Stimulated activated CD4-positive, alpha-beta T cell treated with anti-CD3 and anti-CD28 coated beads, Interleukin-1b, Interleukin-23, amount 100 ng/mL, for 24 hours (primary cell): ENCODE measurements at regions not wholly inside any gene's neighbourhood (a gene's known extent, or its start where the extent isn't known, plus 50 kb on each side); places are given as distances from the start of the nearest gene placed in this dataset.
"Not testable (repeated sequence)": the region's sequence is repeated elsewhere in the genome, so short reads cannot be mapped to it uniquely, and the experiment has no call there.

Experiments used
- DNase-seq, 4 experiments: peaks; one replicate each; pipeline ENCODE4 v3.0.0-alpha.2; 2020; ENCODE audit warnings: low read depth in 4 of 4, low spot score in 1 of 4

- no peak for DNase-seq
Measured at GRCh38 chrX:38937926-38938325, 136.7 kb downstream of the MID1IP1 start.

DNA sequence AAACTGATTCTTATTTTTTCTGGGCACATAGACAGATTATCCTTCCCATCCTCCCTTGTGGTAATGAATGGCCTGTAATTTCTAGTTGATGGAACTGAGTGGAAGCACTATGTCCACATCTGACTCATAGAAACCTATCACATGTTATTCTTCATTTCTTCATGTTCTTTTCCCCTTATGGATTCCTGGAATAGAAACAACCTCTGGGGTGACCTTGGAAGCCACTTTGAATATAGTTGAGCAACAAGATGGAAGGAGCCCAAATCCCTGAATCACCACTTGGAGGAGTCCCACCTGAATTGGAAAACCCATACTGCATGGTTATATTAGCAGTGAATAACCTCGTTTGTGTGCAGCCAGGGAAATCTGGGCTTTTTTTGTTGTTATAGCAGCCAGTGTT, 137.8 kb downstream of the MID1IP1 start:
- DNase-seq = no peak

DNA sequence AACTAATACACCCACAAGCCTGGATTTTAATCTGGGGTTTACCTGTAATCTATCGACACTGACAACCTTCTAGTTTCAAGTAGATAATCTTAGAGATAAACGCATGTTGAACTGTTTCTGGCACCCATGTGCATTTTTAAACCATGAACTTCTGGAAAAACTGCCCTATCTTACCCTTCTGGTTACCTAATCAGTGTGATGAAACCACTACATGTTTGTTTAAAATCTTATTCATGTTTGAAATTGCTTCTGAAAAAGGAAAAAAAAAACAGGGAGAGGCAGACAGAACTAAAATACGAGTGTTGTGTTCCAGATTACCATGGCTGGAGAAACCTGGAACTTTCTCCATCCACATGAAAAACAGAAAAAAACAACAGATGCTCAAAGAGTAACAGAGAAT, 139.3 kb downstream of the MID1IP1 start:
- DNase-seq = no peak

DNA sequence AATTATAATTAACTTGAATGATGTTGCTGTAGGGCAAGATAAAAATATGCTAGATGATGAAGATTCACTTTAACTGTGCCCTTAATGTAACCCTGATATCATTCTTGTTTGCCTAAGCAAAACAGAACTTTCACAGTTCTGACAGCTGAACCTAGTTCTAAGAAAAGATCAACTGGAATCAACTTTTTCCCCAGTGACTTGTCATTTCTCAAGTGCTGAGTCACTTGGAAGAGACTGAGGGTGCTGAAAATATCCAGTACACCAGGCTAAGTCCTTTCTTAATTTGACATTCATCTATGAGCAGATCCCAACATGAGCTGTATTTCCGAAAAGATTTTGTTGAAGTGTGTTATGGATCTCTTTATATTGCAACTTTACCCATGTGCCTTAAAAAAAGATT, 140.4 kb downstream of the MID1IP1 start:
- DNase-seq = no peak

- DNase-seq = no peak
Measured at GRCh38 chrX:38943120-38943519, 141.9 kb downstream of the MID1IP1 start.

DNA sequence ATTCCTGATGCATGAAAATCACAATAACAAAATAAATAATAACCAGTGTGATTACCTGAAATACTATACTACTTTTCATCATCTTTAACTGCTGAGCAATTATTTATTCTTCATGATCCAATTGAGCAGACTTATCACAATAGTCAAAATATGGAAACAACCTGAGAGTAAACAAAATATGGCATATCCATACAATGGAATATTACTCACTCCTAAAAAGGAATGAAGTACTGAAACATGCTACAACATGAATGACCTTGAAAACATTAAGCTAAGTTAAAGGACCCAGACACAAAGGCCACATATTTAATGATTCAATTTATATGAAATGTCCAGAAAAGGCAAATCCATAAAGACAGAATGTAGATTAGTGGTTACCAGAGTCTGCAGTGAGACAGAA, 146.8 kb downstream of the MID1IP1 start:
- DNase-seq = no peak

DNA sequence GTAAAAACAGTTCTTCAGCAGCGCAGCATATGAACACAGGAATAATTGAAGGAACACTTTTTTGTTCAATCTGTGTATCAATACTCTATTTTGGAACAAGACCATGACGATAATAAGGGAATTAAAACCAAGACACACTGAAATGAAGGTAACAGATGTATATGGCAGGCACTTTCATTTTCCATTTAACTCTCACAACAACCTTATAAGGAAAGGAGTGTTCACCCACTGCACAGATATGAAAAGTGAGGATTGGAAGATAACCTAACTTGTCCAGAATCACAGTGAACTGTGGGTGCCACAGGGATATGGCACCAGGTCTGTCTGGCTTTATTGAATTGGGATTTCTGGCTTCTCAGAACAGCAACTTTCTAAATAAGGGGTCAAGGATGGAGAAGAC, 153.3 kb downstream of the MID1IP1 start:
- no peak for DNase-seq

DNA sequence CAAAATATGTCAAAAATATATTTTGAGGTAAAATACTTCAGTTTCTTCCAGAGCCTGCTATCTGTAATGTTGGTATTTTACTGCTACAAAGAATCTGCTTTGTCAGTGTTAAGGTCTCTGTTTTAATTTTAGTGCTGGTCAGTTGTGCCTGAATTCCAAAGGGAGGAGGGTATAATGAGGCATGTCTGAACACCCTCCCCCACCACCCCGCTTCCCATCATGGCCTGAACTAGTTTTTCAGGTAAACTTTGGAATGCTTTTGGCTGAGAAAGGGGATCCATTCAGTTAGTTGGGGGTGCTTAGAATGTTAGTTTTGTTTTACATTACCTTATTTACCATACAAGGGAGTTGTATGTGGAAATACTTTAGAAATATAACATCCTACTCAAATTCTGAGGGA, 158.5 kb downstream of the MID1IP1 start:
- DNase-seq = no peak

DNA sequence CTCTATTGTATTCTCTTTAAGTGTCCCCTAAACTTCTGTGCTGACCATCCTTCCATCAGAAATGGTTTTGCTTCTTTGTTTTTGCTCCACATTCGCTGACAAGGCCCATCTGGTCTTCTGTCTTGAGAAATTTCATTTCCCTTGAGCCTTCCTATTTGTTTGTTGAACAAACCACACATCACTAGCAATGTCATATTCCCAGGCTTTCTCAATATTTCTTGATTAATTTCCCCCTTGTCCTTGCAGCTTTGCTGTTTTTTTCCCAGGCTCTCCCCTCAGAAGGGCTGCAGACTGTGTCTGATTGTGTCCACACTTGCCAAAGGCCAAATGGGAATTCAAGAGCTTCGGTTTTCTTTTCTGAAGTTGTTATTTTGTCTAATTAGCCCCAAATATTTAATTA, 158.9 kb downstream of the MID1IP1 start:
- no peak for DNase-seq

- DNase-seq = no peak
Measured at GRCh38 chrX:38961936-38962335, 160.7 kb downstream of the MID1IP1 start.

GRCh38 chrX:38963244-38963643, 162.0 kb downstream of the MID1IP1 start:
- DNase-seq = not testable (repeated sequence)

DNA sequence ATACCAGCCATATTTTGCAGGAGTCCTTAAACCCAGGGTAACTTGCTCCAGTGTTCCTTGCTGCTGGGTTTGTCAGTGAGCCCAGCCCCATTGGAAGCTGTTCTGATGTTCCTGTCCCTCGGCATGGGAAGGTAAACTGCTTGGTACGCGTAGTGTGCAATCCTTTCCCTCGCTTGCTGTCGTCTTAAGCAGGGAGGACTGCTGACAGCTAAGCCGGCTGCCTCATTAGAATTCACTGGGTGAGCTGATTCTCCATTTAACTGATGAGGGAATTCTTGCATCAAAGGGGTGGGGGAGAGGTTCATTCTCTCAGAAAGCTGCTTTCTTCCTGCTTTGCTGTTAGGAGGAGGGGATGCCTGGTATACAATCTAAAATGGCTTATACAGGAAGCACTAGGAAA, 164.6 kb downstream of the MID1IP1 start:
- no peak for DNase-seq

DNA sequence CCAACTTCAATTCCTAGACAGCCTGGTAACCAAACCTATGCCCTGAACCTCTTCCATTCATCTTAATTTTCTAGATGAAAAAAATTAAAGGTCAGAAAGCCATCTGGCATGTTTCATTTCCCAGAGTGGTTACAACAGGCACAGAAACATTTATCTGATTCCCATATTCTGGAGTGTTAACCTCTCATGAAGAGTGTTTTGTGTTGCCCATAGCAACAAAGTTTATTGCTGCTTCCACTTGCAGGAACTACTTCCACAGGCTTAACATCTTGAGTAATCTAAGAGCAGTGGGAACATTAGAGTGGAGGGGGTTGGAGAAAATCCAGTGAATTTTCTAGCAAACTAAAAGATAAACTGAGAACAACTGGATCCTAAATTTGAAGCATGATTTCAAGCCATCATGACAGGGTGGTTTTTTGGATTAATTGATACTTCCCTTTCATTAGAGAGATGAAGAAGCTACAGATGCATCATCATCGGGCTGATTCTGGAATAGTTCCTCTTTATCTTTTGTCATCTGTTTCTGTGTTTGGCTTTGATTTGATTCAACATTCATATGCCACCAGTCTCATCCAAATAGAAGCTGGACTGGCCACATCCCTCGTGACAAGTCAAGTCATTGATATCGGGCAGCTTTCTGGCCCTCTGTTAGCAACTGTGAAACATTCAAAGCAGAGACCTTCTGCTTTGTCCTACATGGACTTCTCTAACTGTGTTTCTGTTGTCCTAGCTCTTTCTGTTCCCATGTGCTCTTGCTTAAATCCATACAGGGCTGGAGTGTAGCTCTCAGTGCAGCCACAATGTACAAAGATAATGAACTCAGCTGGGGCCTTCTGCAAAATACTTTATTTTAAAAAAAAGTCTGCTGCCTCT, 167.3 kb downstream of the MID1IP1 start:
- DNase-seq = no peak

GRCh38 chrX:38970074-38970473, 168.8 kb downstream of the MID1IP1 start:
- DNase-seq = no peak

- DNase-seq = peak in 1 of 4 experiments; percentile 10
Measured at GRCh38 chrX:38970845-38971244, 169.6 kb downstream of the MID1IP1 start.

- DNase-seq = no peak
Measured at GRCh38 chrX:38973322-38973721, 172.1 kb downstream of the MID1IP1 start.

DNA sequence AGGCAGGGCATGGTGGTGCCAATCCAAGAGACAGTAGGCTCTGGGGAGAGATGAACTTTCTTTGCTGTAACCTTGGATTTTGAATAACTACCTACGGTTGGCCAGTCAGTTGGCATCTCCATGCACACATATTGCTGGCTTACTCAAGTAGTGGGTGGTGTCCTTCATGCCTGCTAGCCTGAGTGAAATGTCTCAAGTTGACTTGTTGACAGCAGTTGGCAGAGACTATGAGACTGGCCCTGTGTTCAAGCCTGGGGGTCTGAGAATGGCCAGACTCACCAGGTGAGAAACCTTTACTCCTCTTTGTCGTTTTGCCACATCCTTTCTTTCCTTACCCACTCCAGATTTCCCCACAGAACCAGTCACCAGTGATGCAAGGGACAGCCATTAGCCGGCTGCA, 173.3 kb downstream of the MID1IP1 start:
- no peak for DNase-seq

GRCh38 chrX:38975368-38975942, 174.2 kb downstream of the MID1IP1 start:
- DNase-seq = no peak

- DNase-seq = no peak
Measured at GRCh38 chrX:38982370-38982769, 181.1 kb downstream of the MID1IP1 start.

DNA sequence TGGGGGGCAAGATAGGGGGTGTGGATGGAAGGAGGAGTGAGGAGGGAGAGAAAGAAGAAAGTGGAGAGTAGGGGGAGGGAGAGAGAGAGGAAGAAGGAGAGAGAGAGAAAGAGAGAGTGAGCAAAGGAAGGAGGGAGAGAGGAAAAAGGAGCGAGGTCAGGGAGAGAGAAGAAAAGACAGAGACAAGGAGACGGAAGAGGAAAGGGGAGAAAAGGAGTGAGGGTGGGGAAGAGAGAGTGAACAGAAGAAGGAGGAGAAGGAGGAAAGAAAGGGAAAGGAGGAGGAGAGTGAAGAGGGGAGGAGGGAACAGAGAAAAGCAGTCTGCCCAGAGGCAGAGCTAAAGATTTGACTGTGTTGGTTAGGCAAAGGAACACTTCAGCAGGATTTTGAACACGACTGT, 181.6 kb downstream of the MID1IP1 start:
- DNase-seq = no peak

DNA sequence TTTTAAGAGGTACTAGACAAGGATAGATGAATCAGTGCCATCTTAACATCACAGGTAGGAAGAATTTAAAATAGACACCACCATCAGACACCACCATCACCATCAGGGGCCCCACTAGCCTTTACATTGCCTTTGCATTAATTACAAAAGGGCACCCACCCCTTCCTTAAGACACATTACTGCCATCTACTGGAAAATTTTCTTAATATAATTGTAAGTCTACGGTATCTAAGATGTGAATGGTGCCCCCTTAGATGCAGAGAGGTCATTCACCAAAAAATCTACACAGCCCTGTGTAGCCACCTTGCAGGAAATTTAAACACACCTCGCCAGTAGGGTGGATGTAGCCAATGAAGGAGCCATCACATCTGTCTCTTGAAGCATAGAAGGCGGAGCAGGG, 184.1 kb downstream of the MID1IP1 start:
- no peak for DNase-seq

- no peak for DNase-seq
Measured at GRCh38 chrX:38985945-38986344, 184.7 kb downstream of the MID1IP1 start.

GRCh38 chrX:38986586-38986985, 185.3 kb downstream of the MID1IP1 start:
- no peak for DNase-seq
